OCI-LY7 (cell line): ENCODE measurements at regions not wholly inside any gene's neighbourhood (a gene's known extent, or its start where the extent isn't known, plus 50 kb on each side); places are given as distances from the start of the nearest gene placed in this dataset.

Experiments used
- EZH2phosphoT487 ChIP-seq: fragments of 200-600 bp; sonication (generic); IDR thresholded peaks from 2 replicates; pipeline ENCODE4 v1.6.1; 2018; ENCODE audit warnings: low read depth, borderline replicate concordance, mild to moderate bottlenecking, mixed run types, antibody characterized with exemption, low read length, moderate library complexity, mixed read lengths
- TF ChIP-seq, protein P1 (sequence below): fragments of 200-600 bp; sonication (generic); conservative IDR thresholded peaks from 2 replicates; pipeline ENCODE4 v1.5.1; 2014; ENCODE audit warnings: mild to moderate bottlenecking, antibody characterized with exemption, low read length, moderate library complexity, mixed read lengths

DNA sequence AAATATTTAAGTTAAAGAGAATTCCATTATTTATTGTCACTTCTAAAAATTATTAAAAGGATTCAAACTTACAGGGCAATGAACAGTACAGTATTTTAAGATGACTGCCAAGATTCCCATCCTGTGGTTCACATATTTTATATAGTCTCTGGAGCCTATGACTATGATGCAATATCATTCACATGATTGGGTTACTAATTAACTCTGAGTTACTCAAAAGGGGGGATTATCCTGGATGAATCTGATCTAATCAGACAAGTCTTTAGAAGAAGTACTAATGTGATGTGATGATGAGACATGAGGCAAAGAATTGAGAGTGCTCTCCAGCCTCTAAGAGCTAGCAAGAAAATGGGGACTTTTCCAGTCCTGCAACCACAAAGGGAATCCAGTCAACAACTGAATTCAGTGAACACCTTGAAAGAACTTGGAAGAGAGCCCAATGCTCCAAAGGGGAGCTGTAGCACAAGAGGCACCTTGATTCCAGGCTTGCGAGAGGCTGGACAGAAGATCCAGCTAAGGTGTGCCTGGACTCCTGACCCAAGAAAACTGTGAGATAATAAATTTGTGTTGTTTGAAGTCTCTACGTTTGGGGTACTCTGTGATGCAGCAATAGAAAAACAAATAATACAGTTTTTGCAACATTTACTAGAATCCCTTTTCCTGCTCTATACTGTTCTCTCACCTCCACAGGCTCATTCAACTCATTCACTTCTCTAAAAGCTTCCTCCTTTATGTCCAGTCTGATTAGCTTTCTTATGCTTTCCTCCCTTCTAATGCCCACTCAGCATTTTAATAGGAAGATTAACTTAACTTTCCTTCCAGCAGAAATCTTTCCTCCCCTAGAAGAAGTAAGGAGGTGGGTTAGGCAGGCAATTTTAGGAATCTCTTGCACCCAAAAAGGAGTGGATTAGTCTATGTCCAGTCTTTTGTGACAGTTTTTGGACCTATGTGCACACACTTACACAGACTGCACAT, 133.8 kb upstream of the LCORL start:
- TF ChIP-seq, protein P1, sequence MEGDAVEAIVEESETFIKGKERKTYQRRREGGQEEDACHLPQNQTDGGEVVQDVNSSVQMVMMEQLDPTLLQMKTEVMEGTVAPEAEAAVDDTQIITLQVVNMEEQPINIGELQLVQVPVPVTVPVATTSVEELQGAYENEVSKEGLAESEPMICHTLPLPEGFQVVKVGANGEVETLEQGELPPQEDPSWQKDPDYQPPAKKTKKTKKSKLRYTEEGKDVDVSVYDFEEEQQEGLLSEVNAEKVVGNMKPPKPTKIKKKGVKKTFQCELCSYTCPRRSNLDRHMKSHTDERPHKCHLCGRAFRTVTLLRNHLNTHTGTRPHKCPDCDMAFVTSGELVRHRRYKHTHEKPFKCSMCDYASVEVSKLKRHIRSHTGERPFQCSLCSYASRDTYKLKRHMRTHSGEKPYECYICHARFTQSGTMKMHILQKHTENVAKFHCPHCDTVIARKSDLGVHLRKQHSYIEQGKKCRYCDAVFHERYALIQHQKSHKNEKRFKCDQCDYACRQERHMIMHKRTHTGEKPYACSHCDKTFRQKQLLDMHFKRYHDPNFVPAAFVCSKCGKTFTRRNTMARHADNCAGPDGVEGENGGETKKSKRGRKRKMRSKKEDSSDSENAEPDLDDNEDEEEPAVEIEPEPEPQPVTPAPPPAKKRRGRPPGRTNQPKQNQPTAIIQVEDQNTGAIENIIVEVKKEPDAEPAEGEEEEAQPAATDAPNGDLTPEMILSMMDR = no peak
- TF ChIP-seq EZH2phosphoT487 = no peak
